OCI-LY3 (cell line): ENCODE measurements at regions not wholly inside any gene's neighbourhood (a gene's known extent, or its start where the extent isn't known, plus 50 kb on each side); places are given as distances from the start of the nearest gene placed in this dataset.

ENCODE experiments used
- CTCF ChIP-seq: fragments of 200-600, 300-600 bp; sonication (generic); IDR thresholded peaks from 2 replicates; pipeline ENCODE4 v1.5.1; 2014; ENCODE audit warnings: antibody characterized with exemption, low read length, low read depth
- EZH2phosphoT487 ChIP-seq: fragments of 200-600 bp; shearing (Covaris generic); IDR thresholded peaks from 2 replicates; pipeline ENCODE4 v1.6.1; 2018; ENCODE audit warnings: antibody characterized with exemption, mixed run types, low read depth

- no peak for TF ChIP-seq CTCF
- TF ChIP-seq EZH2phosphoT487, result no peak
Observed at GRCh38 chr3:144912968-144913367, 941.3 kb downstream of the DIPK2A start.
